ENCODE measurements at regions not wholly inside any gene's neighbourhood (a gene's known extent, or its start where the extent isn't known, plus 50 kb on each side); places are given as distances from the start of the nearest gene placed in this dataset.

GRCh38 chr5:82730913-82731312 lies 346.3 kb downstream of the TMEM167A start:
- Histone ChIP-seq H3K36me3 (no peaks in the 10 kb centered on the region), H3K27me3 (no peaks in the 10 kb centered on the region), H3K4me1 (no peaks in the 10 kb centered on the region), H3K9me3 (no peaks in the 10 kb centered on the region), H3K27ac (no peak overlapping the region), H3K4me3 (no peak overlapping the region)
- no peak for DNase-seq
- intact Hi-C loops (cut with DNase I; ENCODE audit: low total_unique reads): no loop called here
- TF ChIP-seq CTCF (IDR thresholded peaks at IDR 0.05): no peak

GRCh38 chr5:82728926-82729702 lies 348.1 kb downstream of the TMEM167A start:
- H3K36me3 ChIP-seq: no peaks in the 10 kb centered on the region
- TF ChIP-seq CTCF (IDR thresholded peaks at IDR 0.05): no peak
- DNase-seq: no peak
- H3K27me3 ChIP-seq: no peaks in the 10 kb centered on the region
- intact Hi-C loops (cut with DNase I; ENCODE audit: low total_unique reads): no loop called here
- H3K9me3 ChIP-seq: no peaks in the 10 kb centered on the region
- no peak overlapping the region for H3K27ac ChIP-seq
- no peaks in the 10 kb centered on the region for H3K4me1 ChIP-seq
- H3K4me3 ChIP-seq: no peak overlapping the region

- no peak for TF ChIP-seq CTCF (IDR thresholded peaks at IDR 0.05)
These were observed 354.0 kb downstream of the TMEM167A start for GRCh38 chr5:82723168-82723567.

GRCh38 chr5:82721087-82721410 lies 356.1 kb downstream of the TMEM167A start:
- DNase-seq: no peak
- Histone ChIP-seq H3K36me3 (no peaks in the 10 kb centered on the region), H3K9me3 (no peaks in the 10 kb centered on the region), H3K27me3 (no peaks in the 10 kb centered on the region), H3K27ac (no peak overlapping the region), H3K4me3 (no peak overlapping the region), H3K4me1 (peaks cover 0 to 18% (median 0%) of the 10 kb centered on the region in 4 donors)
- intact Hi-C loops (cut with DNase I; ENCODE audit: low total_unique reads): no loop called here
- TF ChIP-seq CTCF (IDR thresholded peaks at IDR 0.05): no peak

More at GRCh38 chr5:82723168-82723567, 354.0 kb downstream of the TMEM167A start:
- Histone ChIP-seq H3K36me3 (no peaks in the 10 kb centered on the region), H3K27me3 (no peaks in the 10 kb centered on the region), H3K4me3 (no peak overlapping the region), H3K9me3 (no peaks in the 10 kb centered on the region), H3K4me1 (peaks cover 0 to 18% (median 0%) of the 10 kb centered on the region in 4 donors), H3K27ac (no peak overlapping the region)
- no peak for DNase-seq
- intact Hi-C loops (cut with DNase I; ENCODE audit: low total_unique reads): no loop called here

- Histone ChIP-seq H3K4me1 (peaks cover 0 to 18% (median 0%) of the 10 kb centered on the region in 4 donors), H3K27ac (no peak overlapping the region), H3K9me3 (no peaks in the 10 kb centered on the region), H3K36me3 (no peaks in the 10 kb centered on the region), H3K4me3 (no peak overlapping the region), H3K27me3 (no peaks in the 10 kb centered on the region)
- intact Hi-C loops (cut with DNase I; ENCODE audit: low total_unique reads): no loop called here
- no peak for DNase-seq
- TF ChIP-seq CTCF (IDR thresholded peaks at IDR 0.05): no peak
These were observed 356.7 kb downstream of the TMEM167A start for GRCh38 chr5:82720213-82721086.

All from tibial artery (tissue), 4 donors.